GM23338 (cell line): ENCODE measurements at regions not wholly inside any gene's neighbourhood (a gene's known extent, or its start where the extent isn't known, plus 50 kb on each side); places are given as distances from the start of the nearest gene placed in this dataset.

Source experiments
- ATAC-seq: fragments of 200-7000 bp; cut with Tn5 transposase; 3 replicates; pipeline ENCODE4 v1.9.1; 2020
- DNase-seq: peaks from one replicate; pipeline ENCODE4 v3.0.0-alpha.2; 2015; ENCODE audit warnings: low spot score
- H2AFZ ChIP-seq: fragments of 200-600 bp; sonication (generic); 2 replicates; pipeline ENCODE4 v1.8.0; 2016; ENCODE audit warnings: antibody characterized with exemption, mild to moderate bottlenecking, moderate library complexity
- H3F3A ChIP-seq: fragments of 200-600 bp; sonication (generic); replicated peaks from 2 replicates; pipeline ENCODE4 v1.8.0; 2017; ENCODE audit warnings: antibody characterized with exemption, mixed run types, low read depth
- H3K27ac ChIP-seq: fragments of 200-600 bp; sonication (generic); 2 replicates; pipeline ENCODE4 v1.6.1; 2016; ENCODE audit warnings: low read depth
- H3K27me3 ChIP-seq: fragments of 200-600 bp; sonication (generic); 2 replicates; pipeline ENCODE4 v1.8.0; 2016; ENCODE audit warnings: mild to moderate bottlenecking, mixed run types, moderate library complexity; ENCODE audit not compliant: insufficient read depth
- H3K36me3 ChIP-seq: fragments of 200-600 bp; sonication (generic); 2 replicates; pipeline ENCODE4 v1.8.0; 2016; ENCODE audit warnings: mild to moderate bottlenecking; ENCODE audit not compliant: insufficient read depth
- H3K4me1 ChIP-seq: fragments of 200-600 bp; sonication (generic); 2 replicates; pipeline ENCODE4 v1.8.0; 2016; ENCODE audit warnings: mild to moderate bottlenecking, moderate library complexity; ENCODE audit not compliant: insufficient read depth
- H3K4me2 ChIP-seq: fragments of 200-600 bp; sonication (generic); 2 replicates; pipeline ENCODE4 v1.7.1; 2017; ENCODE audit warnings: mixed run types
- H3K4me3 ChIP-seq: fragments of 200-600 bp; sonication (generic); 2 replicates; pipeline ENCODE4 v1.6.1; 2016; ENCODE audit warnings: mixed run types
- H3K79me2 ChIP-seq: fragments of 200-600 bp; sonication (generic); replicated peaks from 2 replicates; pipeline ENCODE4 v1.8.0; 2017; ENCODE audit warnings: mild to moderate bottlenecking; ENCODE audit not compliant: insufficient read depth
- H3K9me2 ChIP-seq: fragments of 200-600 bp; sonication (generic); 2 replicates; pipeline ENCODE4 v1.8.0; 2017; ENCODE audit not compliant: insufficient read depth
- H4K20me1 ChIP-seq: fragments of 200-600 bp; sonication (generic); replicated peaks from 2 replicates; pipeline ENCODE4 v1.8.0; 2017; ENCODE audit warnings: mild to moderate bottlenecking; ENCODE audit not compliant: insufficient read depth
- H3K27ac Mint-ChIP-seq: 2 replicates; pipeline ENCODE4 v1.8.0; 2020; ENCODE audit warnings: inconsistent platforms, mild to moderate bottlenecking, moderate library complexity, mixed read lengths
- H3K27me3 Mint-ChIP-seq: 3 replicates; pipeline ENCODE4 v1.8.0; 2022; ENCODE audit warnings: low read depth, mild to moderate bottlenecking, moderate library complexity, mixed read lengths, inconsistent platforms; ENCODE audit not compliant: insufficient read depth, poor library complexity
- H3K36me3 Mint-ChIP-seq: 3 replicates; pipeline ENCODE4 v1.8.0; 2021; ENCODE audit warnings: low read depth, mild to moderate bottlenecking, inconsistent platforms, moderate library complexity, mixed read lengths
- H3K4me1 Mint-ChIP-seq: 3 replicates; pipeline ENCODE4 v1.8.0; 2020; ENCODE audit warnings: mild to moderate bottlenecking, inconsistent platforms, mixed read lengths
- H3K4me3 Mint-ChIP-seq: 3 replicates; pipeline ENCODE4 v1.8.0; 2021; ENCODE audit warnings: moderate library complexity, mild to moderate bottlenecking, inconsistent platforms, mixed read lengths
- H3K9me3 Mint-ChIP-seq: 3 replicates; pipeline ENCODE4 v1.8.0; 2020; ENCODE audit warnings: moderate library complexity, mild to moderate bottlenecking, inconsistent platforms, mixed read lengths
- CREB1 ChIP-seq: fragments of 250-450 bp; sonication (Bioruptor Pico); IDR thresholded peaks from 2 replicates; pipeline ENCODE4 v1.5.0; 2020; ENCODE audit warnings: low read depth, mild to moderate bottlenecking, moderate library complexity
- CTCF ChIP-seq, 2 experiments: fragments of 200-600 bp in 1 of 2; sonication (generic) in 1 of 2; conservative IDR thresholded peaks; 2 replicates each; pipeline versions ENCODE4 v1.5.1 to v1.6.1; 2016 to 2017; ENCODE audit warnings: antibody characterized with exemption in 2 of 2, low read depth in 2 of 2, mild to moderate bottlenecking in 2 of 2, moderate library complexity in 1 of 2
- ETS1 ChIP-seq: IDR thresholded peaks from 2 replicates; pipeline ENCODE4 v1.6.1; 2016; ENCODE audit warnings: antibody characterized with exemption
- EZH2 ChIP-seq: fragments of 200-600 bp; sonication (generic); IDR thresholded peaks from one replicate; pipeline ENCODE4 v1.8.0; 2017; ENCODE audit warnings: antibody characterized with exemption, mild to moderate bottlenecking, low read depth; ENCODE audit not compliant: unreplicated experiment
- JUNB ChIP-seq: IDR thresholded peaks from one replicate; pipeline ENCODE4 v1.6.1; 2016; ENCODE audit warnings: antibody characterized with exemption; ENCODE audit not compliant: unreplicated experiment
- POLR2AphosphoS5 ChIP-seq: IDR thresholded peaks from 2 replicates; pipeline ENCODE4 v1.6.1; 2016; ENCODE audit warnings: antibody characterized with exemption, low read depth
- REST ChIP-seq: IDR thresholded peaks from one replicate; pipeline ENCODE4 v1.6.1; 2018; ENCODE audit warnings: antibody characterized with exemption; ENCODE audit not compliant: unreplicated experiment
- ZNF114 ChIP-seq: fragments of 250-450 bp; sonication (Bioruptor Pico); IDR thresholded peaks from 2 replicates; pipeline ENCODE4 v1.5.0; 2020; ENCODE audit warnings: mild to moderate bottlenecking, moderate library complexity
- ZNF331 ChIP-seq: fragments of 250-450 bp; sonication (Bioruptor Pico); IDR thresholded peaks from 2 replicates; pipeline ENCODE4 v1.5.0; 2020; ENCODE audit warnings: low read depth, mild to moderate bottlenecking, moderate library complexity
- ZNF462 ChIP-seq: fragments of 250-450 bp; sonication (Bioruptor Pico); IDR thresholded peaks from 2 replicates; pipeline ENCODE4 v1.5.0; 2020; ENCODE audit warnings: mild to moderate bottlenecking, moderate library complexity

GRCh38 chr18:70503060-70503459, 214.2 kb downstream of the SOCS6 start:
- no peak overlapping the region for H3K4me3 Mint-ChIP-seq
- Histone ChIP-seq H3F3A (no peaks in the 10 kb centered on the region), H3K4me1 (no peaks in the 10 kb centered on the region), H3K27ac (no peak overlapping the region), H3K79me2 (no peaks in the 10 kb centered on the region), H3K36me3 (no peaks in the 10 kb centered on the region), H3K4me2 (no peak overlapping the region), H4K20me1 (no peaks in the 10 kb centered on the region), H3K27me3 (no peaks in the 10 kb centered on the region), H2AFZ (no peak overlapping the region), H3K4me3 (no peak overlapping the region), H3K9me2 (no peaks in the 10 kb centered on the region)
- no peak for DNase-seq
- H3K4me1 Mint-ChIP-seq, result no peaks in the 10 kb centered on the region
- peaks cover 2% of the 10 kb centered on the region for H3K27me3 Mint-ChIP-seq
- no peak for ATAC-seq
- H3K36me3 Mint-ChIP-seq, result peaks cover 18% of the 10 kb centered on the region
- TF ChIP-seq POLR2AphosphoS5, result no peak
- TF ChIP-seq JUNB, result no peak
- no peak for TF ChIP-seq REST
- no peak for TF ChIP-seq ETS1
- no peak for TF ChIP-seq ZNF462 (CRISPR knock-in tag)
- TF ChIP-seq CREB1 (CRISPR knock-in tag), result no peak
- no peak for TF ChIP-seq CTCF (conservative IDR thresholded peaks at IDR 0.05; ENCODE audit: low read depth in 2 of 2)
- no peak for TF ChIP-seq ZNF331
- TF ChIP-seq ZNF114 (CRISPR knock-in tag), result no peak
- TF ChIP-seq EZH2, result no peak
- peaks cover 72% of the 10 kb centered on the region for H3K9me3 Mint-ChIP-seq
- H3K27ac Mint-ChIP-seq, result no peak overlapping the region
